Muscle of back (tissue), 3 donors: ENCODE measurements at regions not wholly inside any gene's neighbourhood (a gene's known extent, or its start where the extent isn't known, plus 50 kb on each side); places are given as distances from the start of the nearest gene placed in this dataset.

Experiments used
- DNase-seq, 3 donors: peaks; one replicate each; pipeline versions ENCODE4 v3.0.0 to v3.0.0-alpha.2; 2013

DNA sequence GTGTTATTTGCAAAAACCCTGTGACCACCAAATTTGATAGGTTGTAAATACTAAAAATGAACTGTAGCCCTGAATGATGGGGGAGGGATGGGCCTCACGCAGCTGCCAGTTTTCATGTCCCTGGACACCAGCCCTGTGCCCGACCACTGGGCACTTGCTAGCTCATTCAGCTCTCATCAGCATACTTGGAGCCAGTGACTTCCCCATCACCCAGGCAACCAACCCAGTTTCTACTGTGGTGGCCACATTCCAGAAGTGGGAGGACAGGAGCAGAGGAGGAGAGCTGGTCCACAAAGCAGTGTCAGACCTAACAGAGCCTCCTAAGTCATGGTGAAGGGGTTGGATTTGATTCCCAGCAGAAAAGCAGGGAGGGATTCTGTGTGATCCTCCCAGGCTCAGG is 128.2 kb downstream of the CPEB2 start:
- no peak for DNase-seq

DNA sequence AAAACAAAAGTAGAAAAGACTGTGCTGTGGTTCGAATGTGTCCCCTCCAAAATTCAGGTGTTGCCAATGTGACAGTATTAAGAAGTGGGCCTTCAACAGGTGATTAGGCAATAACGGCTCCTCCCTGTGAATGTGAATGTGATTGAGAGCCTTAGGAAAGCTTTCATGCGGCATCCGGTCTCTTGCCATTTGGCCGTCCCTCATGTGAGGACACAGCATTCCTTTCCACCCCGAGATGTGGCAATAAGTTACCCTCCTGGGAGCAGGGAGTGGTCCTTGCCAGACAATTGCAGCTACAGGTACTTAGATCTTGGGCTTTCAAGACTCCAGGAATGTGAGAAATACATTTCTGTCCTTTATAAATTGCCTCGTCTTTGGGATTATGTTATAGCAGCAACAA is 129.3 kb downstream of the CPEB2 start:
- no peak for DNase-seq

GRCh38 chr4:15132739-15133138 is 130.5 kb downstream of the CPEB2 start:
- no peak for DNase-seq

DNA sequence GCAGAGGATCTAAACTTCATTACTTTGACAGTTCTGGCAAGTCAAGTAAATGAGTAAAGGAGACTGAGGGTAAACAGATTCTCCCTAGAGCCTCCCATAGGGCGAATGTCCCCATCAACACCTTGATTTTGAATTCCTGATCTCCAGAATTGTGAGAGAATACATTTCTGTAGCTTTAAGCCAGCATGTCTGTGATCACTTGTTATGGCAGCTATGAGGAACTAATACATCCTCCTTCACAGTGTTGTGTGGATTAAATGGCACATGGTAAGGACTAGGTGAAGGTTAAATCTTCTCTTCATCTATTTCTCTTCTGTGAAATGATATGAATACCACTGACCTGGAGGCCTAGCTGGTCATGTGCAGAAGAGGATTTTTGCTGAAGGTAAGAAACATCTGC is 137.3 kb downstream of the CPEB2 start:
- no peak for DNase-seq

GRCh38 chr4:15142201-15142600 is 139.9 kb downstream of the CPEB2 start:
- no peak for DNase-seq

DNA sequence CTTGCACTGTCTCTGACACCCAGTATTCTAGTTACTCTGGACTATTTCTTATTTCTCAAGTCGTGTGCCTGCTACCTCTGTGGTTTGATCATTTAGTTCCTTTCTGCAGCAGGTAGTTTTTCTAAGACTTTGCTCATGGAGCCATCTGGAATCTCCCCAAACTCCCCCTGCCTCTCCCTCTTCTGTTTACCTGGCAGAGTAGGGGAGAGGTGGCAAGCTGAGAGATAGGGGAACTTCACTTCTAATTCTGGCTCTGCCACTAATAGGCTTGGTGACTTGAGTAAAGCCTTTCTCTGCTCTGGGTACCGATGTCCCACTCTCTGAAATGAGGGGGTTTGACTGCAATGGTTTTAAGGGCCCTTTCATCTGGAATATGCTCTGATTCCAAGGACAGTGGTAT is 141.3 kb downstream of the CPEB2 start:
- DNase-seq = no peak

DNA sequence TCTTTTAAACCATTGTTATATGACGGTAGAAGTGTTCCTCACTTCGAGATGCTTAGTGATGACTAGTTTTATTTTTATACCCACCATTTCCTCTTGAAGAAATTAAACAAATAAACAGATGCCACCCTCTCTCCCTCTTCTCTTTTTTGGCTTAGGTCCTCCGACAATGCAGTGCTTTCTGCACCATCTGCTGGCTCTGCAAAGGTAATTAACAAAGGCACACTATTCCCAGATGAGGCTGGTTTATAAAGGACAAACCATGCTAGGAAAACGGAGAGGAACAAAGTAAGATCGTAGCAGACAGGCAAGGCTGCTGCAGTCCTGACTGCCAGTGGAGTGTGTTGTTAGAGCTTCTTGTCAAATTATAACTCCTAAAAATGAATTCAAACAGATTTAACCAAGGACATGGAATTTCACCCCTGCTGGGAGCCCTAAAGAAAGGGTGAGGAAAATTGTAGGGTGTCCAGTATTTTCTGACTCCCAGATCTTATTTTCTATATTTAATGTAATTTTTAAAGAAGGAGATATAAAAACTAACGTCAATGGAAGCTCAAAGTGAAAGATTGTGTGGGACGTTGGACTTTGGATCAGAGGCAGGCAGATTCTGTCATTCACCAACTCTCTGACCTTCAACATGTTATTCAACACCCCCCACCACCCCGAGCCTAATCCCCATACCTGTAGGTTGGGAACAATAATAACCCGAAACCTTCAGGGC is 142.1 kb downstream of the CPEB2 start:
- DNase-seq = no peak

DNA sequence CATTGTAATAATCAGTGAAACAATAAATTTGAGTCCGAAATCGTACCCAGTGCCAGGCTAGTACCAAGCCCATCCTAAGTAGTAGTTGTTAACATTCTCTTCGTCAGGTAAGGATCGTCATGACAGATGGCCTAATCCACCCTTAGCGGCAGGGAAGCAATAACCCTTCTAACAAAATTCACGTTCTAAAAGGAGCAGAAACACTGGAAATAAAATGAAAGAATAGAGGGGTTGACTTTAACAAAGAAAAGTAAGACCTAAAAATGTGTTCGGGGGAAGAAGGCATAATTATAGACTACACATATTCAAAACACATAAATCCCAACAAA is 142.7 kb downstream of the CPEB2 start:
- no peak for DNase-seq

GRCh38 chr4:15145709-15146108 is 143.4 kb downstream of the CPEB2 start:
- no peak for DNase-seq

DNA sequence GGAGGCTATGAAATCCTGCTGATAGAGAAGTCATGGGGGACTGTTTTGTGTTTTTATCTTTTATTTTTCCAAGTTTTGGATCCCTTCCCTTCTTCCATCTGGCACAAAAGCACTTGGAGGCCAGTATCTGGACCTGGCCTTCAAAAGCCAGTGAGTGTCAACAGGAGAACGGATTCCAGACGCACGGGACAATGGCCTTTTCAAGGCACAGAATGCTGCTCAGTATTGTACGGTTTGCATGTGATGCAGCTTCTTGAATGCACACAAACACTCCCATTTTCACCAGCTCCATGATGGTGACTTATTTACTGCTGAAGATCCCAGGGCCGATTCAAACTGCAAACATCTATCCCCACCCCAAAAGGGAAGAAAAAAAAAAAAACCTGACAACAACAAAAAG is 145.4 kb downstream of the CPEB2 start:
- DNase-seq = no peak

DNA sequence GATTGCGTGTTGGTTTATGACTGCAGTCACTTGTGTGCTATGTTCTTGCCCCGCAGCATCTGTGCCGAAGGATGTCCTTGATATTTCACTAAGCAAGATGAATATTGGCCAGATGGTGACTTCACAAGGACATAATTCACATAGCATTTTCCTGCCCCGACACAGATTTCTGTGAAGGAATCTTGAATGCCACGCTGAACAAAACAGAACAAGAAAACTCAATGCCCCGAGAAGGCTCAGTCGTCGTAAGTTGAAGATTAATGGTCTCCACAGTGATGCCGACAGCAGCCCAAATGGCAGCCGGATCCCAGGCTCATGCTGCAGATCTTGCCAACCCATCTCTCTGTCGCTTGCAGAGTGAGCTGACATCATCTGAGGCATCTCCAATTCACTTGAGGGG is 145.9 kb downstream of the CPEB2 start:
- no peak for DNase-seq

GRCh38 chr4:15148691-15149090 is 146.4 kb downstream of the CPEB2 start:
- no peak for DNase-seq

DNA sequence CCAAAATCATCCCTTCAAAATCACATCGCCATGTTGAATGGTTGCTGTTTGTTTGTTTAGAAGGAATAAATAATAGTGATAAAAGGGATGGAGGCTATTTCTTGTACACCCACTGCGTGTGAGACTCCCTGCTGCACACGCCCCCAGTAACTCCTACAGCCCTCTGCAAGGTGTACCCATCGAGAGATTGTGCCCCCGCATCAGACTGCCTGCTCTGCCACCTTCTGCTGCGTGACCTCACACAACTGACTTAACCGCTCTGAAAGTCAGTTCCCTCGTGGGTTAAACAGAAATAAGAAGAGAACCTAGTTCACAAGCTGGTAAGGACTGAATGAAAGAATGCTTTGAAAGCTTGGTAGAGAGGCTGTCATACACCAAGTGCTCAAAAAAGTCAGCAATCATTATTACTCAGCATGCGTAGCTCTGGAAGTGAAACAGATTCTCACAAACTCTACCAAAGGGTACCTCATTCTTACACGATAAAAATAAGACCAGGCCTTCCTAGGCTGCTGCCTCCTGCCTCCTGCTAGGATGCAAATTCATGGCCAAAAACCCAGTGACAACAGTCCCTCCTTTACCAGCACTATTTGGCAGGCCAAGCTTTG is 147.1 kb downstream of the CPEB2 start:
- peak in 1 of 3 donors; percentile 2 for DNase-seq

DNA sequence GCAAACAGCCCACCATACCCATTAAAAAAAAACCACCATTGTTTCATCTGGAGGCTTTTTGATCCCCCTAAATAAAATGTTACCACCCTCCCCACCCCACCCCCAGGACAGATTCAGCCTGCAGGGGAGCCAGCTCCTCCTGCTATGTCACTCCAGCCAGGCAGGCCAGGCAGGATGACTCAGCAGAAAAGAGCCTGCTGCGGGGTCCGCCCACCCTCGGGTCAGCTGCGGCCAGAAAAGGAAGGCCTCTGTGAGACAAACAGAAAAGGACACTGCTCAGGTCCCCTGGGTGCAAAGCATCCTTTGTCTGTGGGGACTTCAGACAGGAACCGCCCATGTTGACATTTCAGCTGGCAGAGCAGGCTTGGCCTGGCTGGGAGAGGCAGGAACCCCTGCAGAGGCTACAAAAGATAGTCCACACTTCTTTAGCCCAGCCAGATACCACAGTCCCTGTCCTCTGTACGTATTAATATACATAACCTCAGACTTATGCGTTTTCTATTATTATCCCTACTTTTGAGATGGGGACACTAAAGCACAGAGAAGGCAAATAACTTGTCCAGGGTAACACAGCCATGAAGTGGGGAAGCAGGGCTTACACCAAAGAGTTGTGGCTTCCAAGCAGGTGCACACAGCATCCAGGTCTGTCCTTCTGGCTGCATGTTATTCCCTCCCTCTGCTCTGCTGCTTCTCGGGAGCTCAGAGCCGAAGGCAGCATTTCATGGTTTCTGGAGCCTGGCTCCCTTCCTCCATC is 147.7 kb downstream of the CPEB2 start:
- peak; percentile 66 to 78 (median 66) for DNase-seq

DNA sequence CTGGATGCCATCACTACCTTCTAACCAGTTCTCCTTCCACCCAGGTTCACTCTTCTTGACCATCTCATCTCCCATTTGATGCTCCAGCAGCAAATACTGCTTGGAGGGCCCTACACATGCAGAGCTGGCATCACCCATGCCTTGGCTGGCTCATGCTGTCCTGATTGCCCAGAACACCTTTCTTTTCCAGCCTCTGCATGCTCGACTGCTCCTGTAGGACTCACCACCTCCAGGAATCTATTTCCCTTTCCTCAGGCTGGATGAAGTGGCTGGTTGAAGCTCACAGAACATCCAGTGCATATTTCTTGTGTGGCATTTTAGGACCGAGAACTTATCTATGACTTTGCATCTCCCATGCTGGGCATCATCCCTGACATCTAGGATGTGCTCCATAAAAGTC is 148.3 kb downstream of the CPEB2 start:
- DNase-seq = no peak

GRCh38 chr4:15151033-15151432 is 148.8 kb downstream of the CPEB2 start:
- no peak for DNase-seq

- DNase-seq = no peak
Observed at GRCh38 chr4:15153662-15154061, 151.4 kb downstream of the CPEB2 start.

GRCh38 chr4:15158406-15159091 is 156.3 kb downstream of the CPEB2 start:
- no peak for DNase-seq

GRCh38 chr4:15159477-15160019 is 157.3 kb downstream of the CPEB2 start:
- DNase-seq = no peak

DNA sequence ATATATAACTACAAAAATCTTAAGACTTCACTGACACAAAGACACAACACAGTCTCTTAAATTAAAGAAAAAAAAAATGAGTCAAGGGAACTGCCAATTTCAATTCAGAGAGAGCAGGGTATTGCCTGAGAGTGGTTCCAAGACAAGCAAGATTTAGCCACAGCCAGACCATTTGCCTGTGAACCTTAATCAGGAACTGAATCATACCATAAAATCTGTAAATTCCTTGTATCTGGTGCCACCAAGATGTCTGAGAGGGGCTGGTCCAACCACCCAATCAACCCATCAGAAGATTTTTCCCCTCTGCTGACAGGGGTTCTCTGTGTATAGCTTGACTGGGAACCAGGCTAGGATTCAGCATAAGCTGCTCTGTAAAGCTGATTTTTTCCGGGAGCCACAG is 159.2 kb downstream of the CPEB2 start:
- DNase-seq = no peak

DNA sequence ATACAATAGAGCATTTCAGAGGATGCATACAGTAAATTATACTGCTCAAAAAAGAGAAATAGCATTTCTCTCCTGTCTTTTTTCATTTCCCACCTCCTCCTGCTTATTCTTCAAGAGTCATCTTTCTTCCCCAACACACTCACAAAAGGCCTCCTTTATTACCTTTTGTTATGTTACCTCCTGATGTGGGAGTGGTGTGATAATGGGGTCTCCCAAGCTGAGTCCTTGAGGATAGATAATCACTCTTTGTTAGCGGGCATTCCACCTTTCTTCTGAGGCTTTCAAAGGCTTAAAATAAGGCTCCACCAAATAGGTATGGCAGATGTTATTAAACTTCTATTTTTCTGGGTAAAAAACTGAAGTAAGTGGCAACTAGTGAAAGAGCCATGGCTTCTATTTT is 159.8 kb downstream of the CPEB2 start:
- no peak for DNase-seq
